Osteocyte (in vitro differentiated cells): ENCODE measurements at regions not wholly inside any gene's neighbourhood (a gene's known extent, or its start where the extent isn't known, plus 50 kb on each side); places are given as distances from the start of the nearest gene placed in this dataset.

Experiments used
- DNase-seq: peaks from one replicate; pipeline ENCODE4 v3.0.0; 2021; ENCODE audit warnings: mixed read lengths; ENCODE audit not compliant: unreplicated experiment; ENCODE audit errors: extremely low spot score
- H3K27ac Mint-ChIP-seq: one replicate; pipeline ENCODE4 v1.8.0; 2021; ENCODE audit warnings: mild to moderate bottlenecking, mixed read lengths; ENCODE audit not compliant: unreplicated experiment
- H3K27me3 Mint-ChIP-seq: one replicate; pipeline ENCODE4 v1.8.0; 2021; ENCODE audit warnings: mixed read lengths; ENCODE audit not compliant: unreplicated experiment
- H3K36me3 Mint-ChIP-seq: one replicate; pipeline ENCODE4 v1.8.0; 2021; ENCODE audit warnings: mixed read lengths; ENCODE audit not compliant: unreplicated experiment
- H3K4me1 Mint-ChIP-seq: one replicate; pipeline ENCODE4 v1.8.0; 2021; ENCODE audit warnings: mixed read lengths; ENCODE audit not compliant: unreplicated experiment
- H3K4me3 Mint-ChIP-seq: one replicate; pipeline ENCODE4 v1.8.0; 2021; ENCODE audit warnings: mild to moderate bottlenecking, moderate library complexity, mixed read lengths; ENCODE audit not compliant: unreplicated experiment
- H3K9me3 Mint-ChIP-seq: one replicate; pipeline ENCODE4 v1.8.0; 2021; ENCODE audit warnings: mixed read lengths; ENCODE audit not compliant: unreplicated experiment
- TF ChIP-seq, protein P1 (sequence below): fragments of 200-600 bp; sonication (generic); IDR thresholded peaks from 2 replicates; pipeline ENCODE4 v1.5.0; 2021; ENCODE audit warnings: antibody characterized with exemption, mild to moderate bottlenecking, moderate library complexity

DNA sequence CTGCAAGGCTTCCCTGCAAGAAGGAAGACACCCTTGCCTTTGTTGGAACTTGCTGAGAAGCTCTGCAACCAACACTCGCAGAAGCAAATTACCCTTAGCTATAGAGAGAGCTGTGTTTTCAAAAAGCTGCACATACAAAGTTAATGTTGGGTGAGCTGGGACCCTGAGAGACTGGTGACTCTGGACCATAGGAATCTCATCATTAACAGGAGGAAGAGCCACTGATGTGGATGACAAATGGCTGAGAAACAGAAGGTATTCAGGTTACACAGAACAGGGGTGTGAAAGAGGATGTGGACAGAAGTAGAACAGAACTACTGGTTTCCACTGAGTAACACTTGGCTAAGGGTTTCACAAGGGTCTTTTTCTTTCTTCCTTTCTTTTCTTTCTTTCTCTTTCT is 493.5 kb downstream of the IRX1 start:
- DNase-seq, result no peak
- Mint-ChIP-seq H3K36me3 (no peaks in the 10 kb centered on the region), H3K27ac (no peak overlapping the region), H3K27me3 (no peaks in the 10 kb centered on the region), H3K9me3 (peaks cover 33% of the 10 kb centered on the region), H3K4me1 (no peaks in the 10 kb centered on the region), H3K4me3 (no peak overlapping the region)
- TF ChIP-seq, protein P1, sequence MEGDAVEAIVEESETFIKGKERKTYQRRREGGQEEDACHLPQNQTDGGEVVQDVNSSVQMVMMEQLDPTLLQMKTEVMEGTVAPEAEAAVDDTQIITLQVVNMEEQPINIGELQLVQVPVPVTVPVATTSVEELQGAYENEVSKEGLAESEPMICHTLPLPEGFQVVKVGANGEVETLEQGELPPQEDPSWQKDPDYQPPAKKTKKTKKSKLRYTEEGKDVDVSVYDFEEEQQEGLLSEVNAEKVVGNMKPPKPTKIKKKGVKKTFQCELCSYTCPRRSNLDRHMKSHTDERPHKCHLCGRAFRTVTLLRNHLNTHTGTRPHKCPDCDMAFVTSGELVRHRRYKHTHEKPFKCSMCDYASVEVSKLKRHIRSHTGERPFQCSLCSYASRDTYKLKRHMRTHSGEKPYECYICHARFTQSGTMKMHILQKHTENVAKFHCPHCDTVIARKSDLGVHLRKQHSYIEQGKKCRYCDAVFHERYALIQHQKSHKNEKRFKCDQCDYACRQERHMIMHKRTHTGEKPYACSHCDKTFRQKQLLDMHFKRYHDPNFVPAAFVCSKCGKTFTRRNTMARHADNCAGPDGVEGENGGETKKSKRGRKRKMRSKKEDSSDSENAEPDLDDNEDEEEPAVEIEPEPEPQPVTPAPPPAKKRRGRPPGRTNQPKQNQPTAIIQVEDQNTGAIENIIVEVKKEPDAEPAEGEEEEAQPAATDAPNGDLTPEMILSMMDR, result no peak

DNA sequence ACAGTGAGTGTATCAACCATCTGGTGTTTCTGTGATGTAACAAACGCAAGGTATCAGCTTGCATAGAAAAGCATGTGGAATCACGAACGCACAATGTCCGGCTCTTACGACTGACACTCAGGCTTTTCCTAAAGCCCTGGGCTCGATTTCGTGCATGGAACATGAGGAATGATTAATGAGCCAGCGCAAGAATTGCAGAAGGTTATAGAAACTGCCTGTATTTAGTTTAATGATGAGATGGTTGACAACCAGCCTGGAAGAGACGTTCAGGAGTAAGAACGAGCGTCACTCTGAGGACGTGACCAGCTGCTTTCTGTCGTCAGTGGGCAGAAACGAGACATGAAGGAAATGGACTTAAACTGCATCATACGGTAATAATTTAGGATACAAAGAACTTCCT is 497.6 kb downstream of the IRX1 start:
- H3K4me3 Mint-ChIP-seq, result no peak overlapping the region
- TF ChIP-seq, protein P1, result no peak
- peaks cover 38% of the 10 kb centered on the region for H3K9me3 Mint-ChIP-seq
- H3K36me3 Mint-ChIP-seq, result no peaks in the 10 kb centered on the region
- no peak for DNase-seq
- no peak overlapping the region for H3K27ac Mint-ChIP-seq
- no peaks in the 10 kb centered on the region for H3K27me3 Mint-ChIP-seq
- peaks cover 3% of the 10 kb centered on the region for H3K4me1 Mint-ChIP-seq

DNA sequence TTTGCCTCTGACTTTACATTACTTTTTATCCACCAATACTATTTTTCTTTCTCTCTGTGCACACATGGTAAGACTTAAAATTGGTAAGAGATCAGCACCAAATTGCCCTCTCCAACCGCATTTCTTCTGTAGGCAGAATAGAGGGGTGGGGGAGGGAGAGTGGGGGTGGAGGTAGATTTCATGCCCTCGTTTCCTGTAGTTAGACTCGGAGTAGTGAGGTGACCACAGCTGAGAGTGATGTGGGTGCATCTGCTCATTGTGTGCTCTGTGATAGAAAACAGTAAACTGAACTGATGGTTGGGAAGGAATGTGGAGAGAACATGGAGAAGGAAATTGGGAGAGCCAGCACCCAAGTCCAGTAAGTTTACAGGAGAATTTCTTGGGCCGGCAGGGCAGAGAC is 498.3 kb downstream of the IRX1 start:
- Mint-ChIP-seq H3K27ac (no peak overlapping the region), H3K4me3 (no peak overlapping the region), H3K36me3 (no peaks in the 10 kb centered on the region), H3K27me3 (no peaks in the 10 kb centered on the region), H3K4me1 (peaks cover 3% of the 10 kb centered on the region), H3K9me3 (peaks cover 38% of the 10 kb centered on the region)
- DNase-seq, result no peak
- TF ChIP-seq, protein P1, result no peak

DNA sequence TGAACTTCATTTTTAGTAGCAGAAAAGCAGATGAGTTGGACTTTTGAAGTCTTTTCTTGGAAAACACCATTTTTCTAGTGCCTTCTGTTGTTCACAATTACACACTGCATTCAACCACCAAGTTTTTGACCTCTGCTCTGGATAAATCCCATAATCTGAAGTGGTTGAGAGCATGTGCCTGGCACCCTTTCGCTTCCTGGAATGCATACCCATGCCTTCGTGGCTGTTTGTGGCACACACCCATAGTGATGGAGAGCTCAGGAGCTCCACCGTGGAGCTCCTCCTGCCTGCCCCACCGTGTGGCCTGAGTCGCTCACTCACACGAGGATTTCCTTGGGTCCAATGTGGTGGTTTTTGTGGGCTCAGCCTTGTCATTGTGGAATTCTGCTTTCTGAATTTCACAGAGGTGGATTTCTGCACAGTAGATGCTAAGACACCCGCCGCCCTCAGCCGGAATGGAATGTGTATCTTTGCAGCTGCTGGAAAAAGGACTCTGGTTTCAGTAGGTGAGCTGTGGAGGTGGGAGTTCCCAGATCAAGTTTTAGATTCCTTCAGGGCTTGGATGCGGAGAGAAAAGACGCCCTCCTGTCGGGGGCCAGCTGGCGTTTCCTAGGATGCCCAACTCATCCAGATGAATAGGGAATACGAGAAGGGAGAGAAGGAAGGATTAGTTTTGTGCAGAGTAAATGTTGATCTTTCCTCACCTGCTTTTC is 500.4 kb downstream of the IRX1 start:
- peaks cover 3% of the 10 kb centered on the region for H3K4me1 Mint-ChIP-seq
- H3K27ac Mint-ChIP-seq, result no peak overlapping the region
- no peak for DNase-seq
- TF ChIP-seq, protein P1, result no peak
- H3K4me3 Mint-ChIP-seq, result no peak overlapping the region
- peaks cover 35% of the 10 kb centered on the region for H3K9me3 Mint-ChIP-seq
- H3K36me3 Mint-ChIP-seq, result no peaks in the 10 kb centered on the region
- H3K27me3 Mint-ChIP-seq, result no peaks in the 10 kb centered on the region

DNA sequence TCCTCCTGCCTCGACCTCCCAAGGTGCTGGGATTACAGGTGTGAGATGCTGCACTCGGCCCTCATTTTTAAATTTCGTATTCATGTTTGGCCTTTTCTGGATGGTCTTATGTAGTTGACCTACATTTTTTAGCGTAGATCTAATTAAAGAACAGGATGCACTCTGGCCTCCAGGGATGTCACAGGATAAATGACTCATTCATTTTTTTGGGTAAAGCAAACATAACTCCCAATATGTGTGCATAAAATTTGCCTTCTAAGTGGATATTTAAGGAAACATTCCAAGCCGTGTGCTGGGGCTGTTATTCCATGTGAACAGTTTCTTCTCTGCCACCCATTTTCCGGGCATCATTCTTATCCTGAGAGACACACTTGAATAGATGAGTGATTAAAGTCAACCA is 501.6 kb downstream of the IRX1 start:
- peaks cover 32% of the 10 kb centered on the region for H3K9me3 Mint-ChIP-seq

More for the DNA sequence above, 501.6 kb downstream of the IRX1 start:
- no peaks in the 10 kb centered on the region for H3K36me3 Mint-ChIP-seq
- TF ChIP-seq, protein P1, result no peak
- no peaks in the 10 kb centered on the region for H3K27me3 Mint-ChIP-seq
- no peak for DNase-seq
- no peak overlapping the region for H3K4me3 Mint-ChIP-seq
- H3K27ac Mint-ChIP-seq, result no peak overlapping the region
- H3K4me1 Mint-ChIP-seq, result peaks cover 3% of the 10 kb centered on the region
